ENCODE measurements at regions not wholly inside any gene's neighbourhood (a gene's known extent, or its start where the extent isn't known, plus 50 kb on each side); places are given as distances from the start of the nearest gene placed in this dataset.

DNA sequence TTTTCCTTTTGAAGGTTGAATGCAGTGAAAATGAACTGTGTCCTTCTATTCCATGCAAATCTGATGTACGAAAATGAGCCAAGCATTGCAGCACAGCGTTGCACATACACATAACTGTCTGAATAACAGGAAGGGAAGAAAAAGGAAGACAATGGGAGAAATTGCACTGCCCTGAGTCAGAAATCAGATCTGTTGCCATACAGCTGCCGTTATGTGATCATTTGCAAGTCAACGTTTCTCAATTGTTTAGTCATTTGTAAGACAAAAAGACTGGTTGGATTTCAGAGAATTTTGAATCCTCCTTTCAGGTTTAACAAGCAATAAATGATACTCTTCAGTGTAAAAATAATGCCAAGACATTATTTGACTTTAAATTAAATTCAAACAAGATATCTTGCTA is 284.1 kb downstream of the DSEL start:
- WGBS, 2 donors (ENCODE audit: extremely low coverage in 2 of 2, insufficient read length in 2 of 2, insufficient replicate concordance in 1 of 2): no CpG with 5 or more reads among the region's 4 CpGs
- Histone ChIP-seq H3K4me3 (ENCODE audit: low read length in 2 of 2) (no peak overlapping the region), H2BK15ac (ENCODE audit: low read length) (no peak overlapping the region), H2AK5ac (ENCODE audit: low read depth, low read length) (no peak overlapping the region), H3K9ac (ENCODE audit: low read depth, low read length, poor library complexity) (no peak overlapping the region), H3K27me3 (ENCODE audit: control insufficient read depth in 3 of 3, insufficient read depth in 3 of 3, low read depth in 1 of 3, low read length in 3 of 3) (no peaks in the 10 kb centered on the region), H2BK12ac (ENCODE audit: low read length) (no peak overlapping the region), H3K4me1 (ENCODE audit: control insufficient read depth in 2 of 2, insufficient read depth in 1 of 2, low read depth in 1 of 2, low read length in 2 of 2) (no peaks in the 10 kb centered on the region), H3K18ac (ENCODE audit: low read length) (no peak overlapping the region), H3K4ac (ENCODE audit: low read length) (no peak overlapping the region), H3K9me3 (replicated peaks in 1 of 2; ENCODE audit: control insufficient read depth in 2 of 2, insufficient read depth in 1 of 2, low read depth in 1 of 2, low read length in 2 of 2) (no peaks in the 10 kb centered on the region), H3K36me3 (replicated peaks in 1 of 2; ENCODE audit: control insufficient read depth in 2 of 2, insufficient read depth in 2 of 2, low read length in 2 of 2) (no peaks in the 10 kb centered on the region), H3K79me1 (ENCODE audit: low read depth, low read length) (no peaks in the 10 kb centered on the region), H2BK5ac (ENCODE audit: low read length) (no peak overlapping the region), H3K23ac (ENCODE audit: low read depth, low read length, poor library complexity) (no peak overlapping the region), H4K91ac (ENCODE audit: low read depth, low read length, poor library complexity) (no peak overlapping the region), H3K4me2 (ENCODE audit: insufficient read depth, low read length, poor library complexity, severe bottlenecking) (no peak overlapping the region), H2AFZ (ENCODE audit: low read length) (peak overlapping the region; percentile 36), H3K27ac (replicated peaks; ENCODE audit: low read length) (no peak overlapping the region), H4K8ac (ENCODE audit: low read depth, low read length) (no peak overlapping the region), H3K14ac (ENCODE audit: low read length) (no peak overlapping the region), H2BK120ac (ENCODE audit: low read depth, low read length) (no peak overlapping the region)
- no peak for DNase-seq (ENCODE audit: low spot score)

- Histone ChIP-seq H2BK15ac (ENCODE audit: low read length) (no peak overlapping the region), H4K91ac (ENCODE audit: low read depth, low read length, poor library complexity) (no peak overlapping the region), H3K9ac (ENCODE audit: low read depth, low read length, poor library complexity) (no peak overlapping the region), H2BK12ac (ENCODE audit: low read length) (no peak overlapping the region), H3K4me3 (ENCODE audit: low read length in 2 of 2) (no peak overlapping the region), H2BK120ac (ENCODE audit: low read depth, low read length) (no peak overlapping the region), H3K79me1 (ENCODE audit: low read depth, low read length) (no peaks in the 10 kb centered on the region), H2AK5ac (ENCODE audit: low read depth, low read length) (no peak overlapping the region), H3K9me3 (replicated peaks in 1 of 2; ENCODE audit: control insufficient read depth in 2 of 2, insufficient read depth in 1 of 2, low read depth in 1 of 2, low read length in 2 of 2) (no peaks in the 10 kb centered on the region), H3K4me2 (ENCODE audit: insufficient read depth, low read length, poor library complexity, severe bottlenecking) (no peak overlapping the region), H3K4ac (ENCODE audit: low read length) (no peak overlapping the region), H3K36me3 (replicated peaks in 1 of 2; ENCODE audit: control insufficient read depth in 2 of 2, insufficient read depth in 2 of 2, low read length in 2 of 2) (no peaks in the 10 kb centered on the region), H3K14ac (ENCODE audit: low read length) (no peak overlapping the region), H3K27ac (replicated peaks; ENCODE audit: low read length) (no peak overlapping the region), H4K8ac (ENCODE audit: low read depth, low read length) (no peak overlapping the region), H3K27me3 (ENCODE audit: control insufficient read depth in 3 of 3, insufficient read depth in 3 of 3, low read depth in 1 of 3, low read length in 3 of 3) (no peaks in the 10 kb centered on the region), H2AFZ (ENCODE audit: low read length) (peak overlapping the region; percentile 4), H3K23ac (ENCODE audit: low read depth, low read length, poor library complexity) (no peak overlapping the region), H2BK5ac (ENCODE audit: low read length) (no peak overlapping the region), H3K4me1 (ENCODE audit: control insufficient read depth in 2 of 2, insufficient read depth in 1 of 2, low read depth in 1 of 2, low read length in 2 of 2) (no peaks in the 10 kb centered on the region), H3K18ac (ENCODE audit: low read length) (no peak overlapping the region)
- DNase-seq (ENCODE audit: low spot score): no peak
Measured at GRCh38 chr18:67222887-67223286, 293.6 kb downstream of the DSEL start.

DNA sequence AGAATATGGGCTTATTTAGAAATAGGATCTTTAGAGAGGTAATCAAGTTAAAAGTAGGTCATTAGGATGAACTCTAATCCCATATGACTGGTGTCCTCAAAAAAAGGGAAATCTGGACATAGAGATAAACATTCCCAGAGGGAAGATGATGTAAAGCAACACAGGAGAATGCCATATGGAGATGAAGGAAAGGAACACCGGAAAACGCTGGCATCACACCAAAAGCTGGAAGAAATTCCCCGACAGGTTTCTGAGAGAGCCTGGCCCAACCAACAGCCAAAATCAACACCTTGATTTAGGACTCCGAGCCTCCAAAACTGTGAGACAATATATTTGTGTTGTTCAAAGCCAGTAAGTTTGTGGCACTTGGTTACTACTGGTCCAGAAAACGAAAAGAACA is 296.7 kb downstream of the DSEL start:
- H2BK120ac ChIP-seq (ENCODE audit: low read depth, low read length): no peak overlapping the region
- no peak overlapping the region for H3K14ac ChIP-seq (ENCODE audit: low read length)
- no peak overlapping the region for H2AFZ ChIP-seq (ENCODE audit: low read length)
- no peak overlapping the region for H3K23ac ChIP-seq (ENCODE audit: low read depth, low read length, poor library complexity)
- no peak overlapping the region for H3K27ac ChIP-seq (replicated peaks; ENCODE audit: low read length)
- no peaks in the 10 kb centered on the region for H3K27me3 ChIP-seq (ENCODE audit: control insufficient read depth in 3 of 3, insufficient read depth in 3 of 3, low read depth in 1 of 3, low read length in 3 of 3)
- H2BK5ac ChIP-seq (ENCODE audit: low read length): no peak overlapping the region
- H2AK5ac ChIP-seq (ENCODE audit: low read depth, low read length): no peak overlapping the region
- H4K91ac ChIP-seq (ENCODE audit: low read depth, low read length, poor library complexity): no peak overlapping the region
- peaks cover 0 to 3% of the 10 kb centered on the region in 2 donors for H3K4me1 ChIP-seq (ENCODE audit: control insufficient read depth in 2 of 2, insufficient read depth in 1 of 2, low read depth in 1 of 2, low read length in 2 of 2)
- no peak overlapping the region for H3K4me2 ChIP-seq (ENCODE audit: insufficient read depth, low read length, poor library complexity, severe bottlenecking)
- H3K9me3 ChIP-seq (replicated peaks in 1 of 2; ENCODE audit: control insufficient read depth in 2 of 2, insufficient read depth in 1 of 2, low read depth in 1 of 2, low read length in 2 of 2): no peaks in the 10 kb centered on the region
- H3K18ac ChIP-seq (ENCODE audit: low read length): no peak overlapping the region
- H3K9ac ChIP-seq (ENCODE audit: low read depth, low read length, poor library complexity): no peak overlapping the region
- H3K4ac ChIP-seq (ENCODE audit: low read length): no peak overlapping the region
- no CpG with 5 or more reads among the region's 5 CpGs for WGBS, 2 donors (ENCODE audit: extremely low coverage in 2 of 2, insufficient read length in 2 of 2, insufficient replicate concordance in 1 of 2)
- no peak for DNase-seq (ENCODE audit: low spot score)
- no peak overlapping the region for H2BK15ac ChIP-seq (ENCODE audit: low read length)
- no peak overlapping the region for H3K4me3 ChIP-seq (ENCODE audit: low read length in 2 of 2)
- no peaks in the 10 kb centered on the region for H3K36me3 ChIP-seq (replicated peaks in 1 of 2; ENCODE audit: control insufficient read depth in 2 of 2, insufficient read depth in 2 of 2, low read length in 2 of 2)
- no peak overlapping the region for H4K8ac ChIP-seq (ENCODE audit: low read depth, low read length)
- H2BK12ac ChIP-seq (ENCODE audit: low read length): no peak overlapping the region
- H3K79me1 ChIP-seq (ENCODE audit: low read depth, low read length): no peaks in the 10 kb centered on the region

GRCh38 chr18:67218556-67218955 is 298.0 kb downstream of the DSEL start:
- no peak overlapping the region for H2AK5ac ChIP-seq (ENCODE audit: low read depth, low read length)
- H3K4ac ChIP-seq (ENCODE audit: low read length): no peak overlapping the region
- H3K4me2 ChIP-seq (ENCODE audit: insufficient read depth, low read length, poor library complexity, severe bottlenecking): no peak overlapping the region
- no peak overlapping the region for H2BK12ac ChIP-seq (ENCODE audit: low read length)
- no peaks in the 10 kb centered on the region for H3K9me3 ChIP-seq (replicated peaks in 1 of 2; ENCODE audit: control insufficient read depth in 2 of 2, insufficient read depth in 1 of 2, low read depth in 1 of 2, low read length in 2 of 2)
- H3K23ac ChIP-seq (ENCODE audit: low read depth, low read length, poor library complexity): no peak overlapping the region
- no peaks in the 10 kb centered on the region for H3K27me3 ChIP-seq (ENCODE audit: control insufficient read depth in 3 of 3, insufficient read depth in 3 of 3, low read depth in 1 of 3, low read length in 3 of 3)
- no peaks in the 10 kb centered on the region for H3K36me3 ChIP-seq (replicated peaks in 1 of 2; ENCODE audit: control insufficient read depth in 2 of 2, insufficient read depth in 2 of 2, low read length in 2 of 2)
- H3K79me1 ChIP-seq (ENCODE audit: low read depth, low read length): no peaks in the 10 kb centered on the region
- no peak overlapping the region for H2AFZ ChIP-seq (ENCODE audit: low read length)
- no peak overlapping the region for H4K91ac ChIP-seq (ENCODE audit: low read depth, low read length, poor library complexity)
- no peak overlapping the region for H2BK120ac ChIP-seq (ENCODE audit: low read depth, low read length)
- no peak for DNase-seq (ENCODE audit: low spot score)
- H3K14ac ChIP-seq (ENCODE audit: low read length): no peak overlapping the region
- no peak overlapping the region for H3K18ac ChIP-seq (ENCODE audit: low read length)
- H3K4me3 ChIP-seq (ENCODE audit: low read length in 2 of 2): no peak overlapping the region
- WGBS, 2 donors (ENCODE audit: extremely low coverage in 2 of 2, insufficient read length in 2 of 2, insufficient replicate concordance in 1 of 2): no CpG with 5 or more reads among the region's 3 CpGs
- no peak overlapping the region for H3K9ac ChIP-seq (ENCODE audit: low read depth, low read length, poor library complexity)
- H3K4me1 ChIP-seq (ENCODE audit: control insufficient read depth in 2 of 2, insufficient read depth in 1 of 2, low read depth in 1 of 2, low read length in 2 of 2): peaks cover 0 to 3% of the 10 kb centered on the region in 2 donors
- H2BK5ac ChIP-seq (ENCODE audit: low read length): no peak overlapping the region
- H4K8ac ChIP-seq (ENCODE audit: low read depth, low read length): no peak overlapping the region
- no peak overlapping the region for H3K27ac ChIP-seq (replicated peaks; ENCODE audit: low read length)
- H2BK15ac ChIP-seq (ENCODE audit: low read length): no peak overlapping the region
